Neural cell (in vitro differentiated cells): ENCODE measurements at regions not wholly inside any gene's neighbourhood (a gene's known extent, or its start where the extent isn't known, plus 50 kb on each side); places are given as distances from the start of the nearest gene placed in this dataset.

Experiments
- H2AFZ ChIP-seq: fragments of 200-600, 300-800 bp; sonication (generic), shearing (Covaris generic); 2 replicates; pipeline ENCODE4 v1.6.0; 2014; ENCODE audit warnings: low read depth, mild to moderate bottlenecking, antibody characterized with exemption, low read length, moderate library complexity
- H3F3A ChIP-seq: fragments of 200-600 bp; shearing (Covaris generic); 2 replicates; pipeline ENCODE4 v1.6.1; 2016; ENCODE audit warnings: mild to moderate bottlenecking, moderate library complexity, mixed read lengths, antibody characterized with exemption, low read length; ENCODE audit not compliant: insufficient read depth, poor library complexity, severe bottlenecking
- H3K27ac ChIP-seq: fragments of 200-600, 300-800 bp; sonication (generic), shearing (Covaris generic); 2 replicates; pipeline ENCODE4 v1.5.1; 2014; ENCODE audit warnings: mild to moderate bottlenecking, low read length, moderate library complexity
- H3K27me3 ChIP-seq: fragments of 300-800, 200-600 bp; sonication (generic), shearing (Covaris generic); 2 replicates; pipeline ENCODE4 v1.6.0; 2014; ENCODE audit warnings: mild to moderate bottlenecking, low read depth, low read length, moderate library complexity; ENCODE audit not compliant: insufficient read depth
- H3K36me3 ChIP-seq: fragments of 300-800, 200-600 bp; sonication (generic), shearing (Covaris generic); 2 replicates; pipeline ENCODE4 v1.5.1; 2014; ENCODE audit warnings: mild to moderate bottlenecking, antibody characterized with exemption, low read length, moderate library complexity; ENCODE audit not compliant: insufficient read depth
- H3K4me2 ChIP-seq: fragments of 300-800, 200-600 bp; sonication (generic), shearing (Covaris generic); 2 replicates; pipeline ENCODE4 v1.6.0; 2014; ENCODE audit warnings: mild to moderate bottlenecking, low read length
- H3K4me3 ChIP-seq: fragments of 300-800, 200-600 bp; sonication (generic), shearing (Covaris generic); 2 replicates; pipeline ENCODE4 v1.5.1; 2014; ENCODE audit warnings: mild to moderate bottlenecking, low read length, moderate library complexity
- H3K79me2 ChIP-seq: fragments of 200-600 bp; shearing (Covaris generic); replicated peaks from 2 replicates; pipeline ENCODE4 v1.6.0; 2014; ENCODE audit warnings: mild to moderate bottlenecking, low read length, moderate library complexity; ENCODE audit not compliant: insufficient read depth
- H3K9ac ChIP-seq: fragments of 300-800, 200-600 bp; sonication (generic), shearing (Covaris generic); 2 replicates; pipeline ENCODE4 v1.6.1; 2016; ENCODE audit warnings: mild to moderate bottlenecking, low read length, mixed read lengths
- H3K9me2 ChIP-seq: fragments of 200-600 bp; shearing (Covaris generic); 2 replicates; pipeline ENCODE4 v1.6.1; 2016; ENCODE audit warnings: mild to moderate bottlenecking, low read length, mixed read lengths; ENCODE audit not compliant: insufficient read depth
- H3K9me3 ChIP-seq: fragments of 200-600, 300-800 bp; sonication (generic), shearing (Covaris generic); 2 replicates; pipeline ENCODE4 v1.6.1; 2016; ENCODE audit warnings: mild to moderate bottlenecking, mixed run types, low read length, moderate library complexity, mixed read lengths
- H4K20me1 ChIP-seq: fragments of 200-600 bp; shearing (Covaris generic); 2 replicates; pipeline ENCODE4 v1.6.1; 2016; ENCODE audit warnings: mild to moderate bottlenecking, mixed run types; ENCODE audit not compliant: insufficient read depth
- EP300 ChIP-seq: fragments of 450-650 bp; conservative IDR thresholded peaks from 2 replicates; pipeline ENCODE4 v1.6.1; 2014; ENCODE audit warnings: antibody characterized with exemption, mild to moderate bottlenecking, moderate library complexity; ENCODE audit not compliant: poor library complexity, severe bottlenecking
- EZH2 ChIP-seq: fragments of 200-600, 300-800 bp; shearing (Covaris generic), sonication (generic); IDR thresholded peaks from 2 replicates; pipeline ENCODE4 v1.6.1; 2014; ENCODE audit warnings: antibody characterized with exemption, low read length, borderline replicate concordance, mild to moderate bottlenecking; ENCODE audit not compliant: insufficient read depth, poor library complexity, severe bottlenecking
- MXI1 ChIP-seq: fragments of 450-650 bp; conservative IDR thresholded peaks from 2 replicates; pipeline ENCODE4 v1.6.1; 2014; ENCODE audit warnings: antibody characterized with exemption, mild to moderate bottlenecking; ENCODE audit not compliant: poor library complexity, severe bottlenecking
- POLR2AphosphoS5 ChIP-seq: IDR thresholded peaks from 2 replicates; pipeline ENCODE4 v1.6.1; 2012
- RAD21 ChIP-seq: fragments of 450-650 bp; conservative IDR thresholded peaks from 2 replicates; pipeline ENCODE4 v1.6.1; 2014; ENCODE audit warnings: antibody characterized with exemption, mild to moderate bottlenecking, moderate library complexity
- SMC3 ChIP-seq: fragments of 450-650 bp; conservative IDR thresholded peaks from 2 replicates; pipeline ENCODE4 v1.6.1; 2014; ENCODE audit warnings: antibody characterized with exemption, mild to moderate bottlenecking, moderate library complexity; ENCODE audit not compliant: poor library complexity
- TAF1 ChIP-seq: IDR thresholded peaks from 2 replicates; pipeline ENCODE4 v1.6.1; 2012; ENCODE audit warnings: low read depth
- TF ChIP-seq, protein P1 (sequence below): fragments of 450-650 bp; IDR thresholded peaks from 2 replicates; pipeline ENCODE4 v1.5.1; 2014; ENCODE audit warnings: antibody characterized with exemption, mild to moderate bottlenecking, moderate library complexity; ENCODE audit not compliant: poor library complexity, severe bottlenecking
- TF ChIP-seq, protein P2 (sequence below): IDR thresholded peaks from 2 replicates; pipeline ENCODE4 v1.6.1; 2012; ENCODE audit warnings: borderline replicate concordance

DNA sequence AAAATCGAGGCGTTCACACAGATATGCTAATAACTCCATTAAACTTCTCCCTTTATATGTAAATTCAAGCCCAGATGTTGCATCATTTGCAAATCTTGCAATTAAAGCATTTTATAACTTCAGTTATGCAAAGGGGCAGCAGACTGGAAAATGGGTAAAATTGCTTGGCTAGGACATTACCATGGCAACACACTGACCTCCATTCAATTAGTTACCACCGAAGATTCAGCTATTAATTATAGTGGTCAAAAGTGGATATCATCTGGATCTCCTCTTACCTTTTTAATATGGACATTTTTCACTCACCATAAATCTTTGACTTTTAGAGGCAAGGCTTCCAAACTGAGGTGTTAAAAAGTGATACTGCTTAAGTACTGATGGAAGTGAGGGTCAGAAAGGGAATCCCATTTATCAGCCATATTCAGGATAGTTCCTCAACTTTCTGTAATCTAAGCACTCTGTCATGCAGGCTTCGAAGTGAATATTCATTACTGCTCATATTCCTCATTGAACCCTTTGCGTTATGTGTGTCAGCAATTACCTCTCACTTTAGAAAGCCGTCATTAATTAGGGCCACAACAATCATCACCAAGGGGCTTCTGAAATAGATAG, 386.2 kb upstream of the ROBO2 start:
- no peak overlapping the region for H3K4me2 ChIP-seq
- TF ChIP-seq, protein P1, sequence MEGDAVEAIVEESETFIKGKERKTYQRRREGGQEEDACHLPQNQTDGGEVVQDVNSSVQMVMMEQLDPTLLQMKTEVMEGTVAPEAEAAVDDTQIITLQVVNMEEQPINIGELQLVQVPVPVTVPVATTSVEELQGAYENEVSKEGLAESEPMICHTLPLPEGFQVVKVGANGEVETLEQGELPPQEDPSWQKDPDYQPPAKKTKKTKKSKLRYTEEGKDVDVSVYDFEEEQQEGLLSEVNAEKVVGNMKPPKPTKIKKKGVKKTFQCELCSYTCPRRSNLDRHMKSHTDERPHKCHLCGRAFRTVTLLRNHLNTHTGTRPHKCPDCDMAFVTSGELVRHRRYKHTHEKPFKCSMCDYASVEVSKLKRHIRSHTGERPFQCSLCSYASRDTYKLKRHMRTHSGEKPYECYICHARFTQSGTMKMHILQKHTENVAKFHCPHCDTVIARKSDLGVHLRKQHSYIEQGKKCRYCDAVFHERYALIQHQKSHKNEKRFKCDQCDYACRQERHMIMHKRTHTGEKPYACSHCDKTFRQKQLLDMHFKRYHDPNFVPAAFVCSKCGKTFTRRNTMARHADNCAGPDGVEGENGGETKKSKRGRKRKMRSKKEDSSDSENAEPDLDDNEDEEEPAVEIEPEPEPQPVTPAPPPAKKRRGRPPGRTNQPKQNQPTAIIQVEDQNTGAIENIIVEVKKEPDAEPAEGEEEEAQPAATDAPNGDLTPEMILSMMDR, result no peak
- no peak for TF ChIP-seq EZH2
- no peak for TF ChIP-seq POLR2AphosphoS5
- TF ChIP-seq EP300, result no peak
- TF ChIP-seq MXI1, result no peak
- no peak for TF ChIP-seq RAD21
- TF ChIP-seq, protein P2, sequence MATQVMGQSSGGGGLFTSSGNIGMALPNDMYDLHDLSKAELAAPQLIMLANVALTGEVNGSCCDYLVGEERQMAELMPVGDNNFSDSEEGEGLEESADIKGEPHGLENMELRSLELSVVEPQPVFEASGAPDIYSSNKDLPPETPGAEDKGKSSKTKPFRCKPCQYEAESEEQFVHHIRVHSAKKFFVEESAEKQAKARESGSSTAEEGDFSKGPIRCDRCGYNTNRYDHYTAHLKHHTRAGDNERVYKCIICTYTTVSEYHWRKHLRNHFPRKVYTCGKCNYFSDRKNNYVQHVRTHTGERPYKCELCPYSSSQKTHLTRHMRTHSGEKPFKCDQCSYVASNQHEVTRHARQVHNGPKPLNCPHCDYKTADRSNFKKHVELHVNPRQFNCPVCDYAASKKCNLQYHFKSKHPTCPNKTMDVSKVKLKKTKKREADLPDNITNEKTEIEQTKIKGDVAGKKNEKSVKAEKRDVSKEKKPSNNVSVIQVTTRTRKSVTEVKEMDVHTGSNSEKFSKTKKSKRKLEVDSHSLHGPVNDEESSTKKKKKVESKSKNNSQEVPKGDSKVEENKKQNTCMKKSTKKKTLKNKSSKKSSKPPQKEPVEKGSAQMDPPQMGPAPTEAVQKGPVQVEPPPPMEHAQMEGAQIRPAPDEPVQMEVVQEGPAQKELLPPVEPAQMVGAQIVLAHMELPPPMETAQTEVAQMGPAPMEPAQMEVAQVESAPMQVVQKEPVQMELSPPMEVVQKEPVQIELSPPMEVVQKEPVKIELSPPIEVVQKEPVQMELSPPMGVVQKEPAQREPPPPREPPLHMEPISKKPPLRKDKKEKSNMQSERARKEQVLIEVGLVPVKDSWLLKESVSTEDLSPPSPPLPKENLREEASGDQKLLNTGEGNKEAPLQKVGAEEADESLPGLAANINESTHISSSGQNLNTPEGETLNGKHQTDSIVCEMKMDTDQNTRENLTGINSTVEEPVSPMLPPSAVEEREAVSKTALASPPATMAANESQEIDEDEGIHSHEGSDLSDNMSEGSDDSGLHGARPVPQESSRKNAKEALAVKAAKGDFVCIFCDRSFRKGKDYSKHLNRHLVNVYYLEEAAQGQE, result no peak
- no peak for TF ChIP-seq TAF1
- TF ChIP-seq SMC3, result no peak
- no peaks in the 10 kb centered on the region for H3K9me2 ChIP-seq
- no peaks in the 10 kb centered on the region for H3K36me3 ChIP-seq
- no peak overlapping the region for H3K27ac ChIP-seq
- H3K27me3 ChIP-seq, result no peaks in the 10 kb centered on the region
- no peak overlapping the region for H2AFZ ChIP-seq
- H3K9ac ChIP-seq, result no peak overlapping the region
- H3K4me3 ChIP-seq, result no peak overlapping the region
- no peaks in the 10 kb centered on the region for H3K79me2 ChIP-seq
- H4K20me1 ChIP-seq, result no peaks in the 10 kb centered on the region
- no peaks in the 10 kb centered on the region for H3F3A ChIP-seq
- no peaks in the 10 kb centered on the region for H3K9me3 ChIP-seq

- Histone ChIP-seq H3K9me3 (no peaks in the 10 kb centered on the region), H3K79me2 (no peaks in the 10 kb centered on the region), H3K27ac (no peak overlapping the region), H3K36me3 (no peaks in the 10 kb centered on the region), H4K20me1 (no peaks in the 10 kb centered on the region), H3K9me2 (no peaks in the 10 kb centered on the region), H3K9ac (no peak overlapping the region), H2AFZ (no peak overlapping the region), H3K27me3 (no peaks in the 10 kb centered on the region), H3K4me3 (no peak overlapping the region), H3F3A (no peaks in the 10 kb centered on the region), H3K4me2 (no peak overlapping the region)
- TF ChIP-seq POLR2AphosphoS5, result no peak
- TF ChIP-seq RAD21, result no peak
- no peak for TF ChIP-seq EZH2
- no peak for TF ChIP-seq SMC3
- no peak for TF ChIP-seq EP300
- TF ChIP-seq TAF1, result no peak
- TF ChIP-seq MXI1, result no peak
- TF ChIP-seq, protein P2, result no peak
- TF ChIP-seq, protein P1, result no peak
These were observed 383.3 kb upstream of the ROBO2 start for GRCh38 chr3:76656531-76657070.
